Esophagus (tissue), 2 donors: ENCODE measurements at regions not wholly inside any gene's neighbourhood (a gene's known extent, or its start where the extent isn't known, plus 50 kb on each side); places are given as distances from the start of the nearest gene placed in this dataset.

Experiments used
- H3K27ac ChIP-seq, 2 donors: one replicate each; pipeline ENCODE4 v1.5.1; 2013; ENCODE audit warnings: low read depth in 2 of 2, mild to moderate bottlenecking in 2 of 2, inconsistent platforms in 1 of 2, low read length in 1 of 2, moderate library complexity in 1 of 2
- H3K27me3 ChIP-seq, 2 donors: one replicate each; pipeline ENCODE4 v1.6.1; 2013; ENCODE audit warnings: low read length in 2 of 2, control low read depth in 1 of 2, mild to moderate bottlenecking in 1 of 2; ENCODE audit not compliant: insufficient read depth in 2 of 2, control insufficient read depth in 1 of 2
- H3K36me3 ChIP-seq, 2 donors: one replicate each; pipeline ENCODE4 v1.6.1; 2013; ENCODE audit warnings: low read length in 1 of 2; ENCODE audit not compliant: control insufficient read depth in 2 of 2, insufficient read depth in 2 of 2
- H3K4me1 ChIP-seq, 2 donors: one replicate each; pipeline ENCODE4 v1.6.1; 2013; ENCODE audit warnings: low read length in 1 of 2; ENCODE audit not compliant: control insufficient read depth in 2 of 2, insufficient read depth in 2 of 2
- H3K4me3 ChIP-seq, 2 donors: one replicate each; pipeline ENCODE4 v1.5.1; 2013; ENCODE audit warnings: low read length in 2 of 2, mild to moderate bottlenecking in 2 of 2, low read depth in 1 of 2, moderate library complexity in 1 of 2
- H3K9me3 ChIP-seq, 2 donors: one replicate each; pipeline ENCODE4 v1.6.1; 2013; ENCODE audit warnings: mild to moderate bottlenecking in 2 of 2, low read depth in 1 of 2, low read length in 1 of 2, moderate library complexity in 1 of 2; ENCODE audit not compliant: control insufficient read depth in 2 of 2, insufficient read depth in 1 of 2
- WGBS, 2 donors: extraction: QIAGEN DNeasy Blood & Tissue Kit; methylation state at CpG; one replicate each; pipeline ENCODE4 v1.1.7; 2013; 5-methylcytosine and 5-hydroxymethylcytosine counted together
- donor health status: healthy with polysubstance abuse.
- donor health status: Bipolar disorder and iron deficiency.

GRCh38 chr17:15029469-15029868 lies 235.7 kb downstream of the PMP22 start:
- H3K36me3 ChIP-seq, result no peaks in the 10 kb centered on the region
- H3K4me1 ChIP-seq, result no peaks in the 10 kb centered on the region
- no peak overlapping the region for H3K27ac ChIP-seq
- H3K27me3 ChIP-seq, result no peaks in the 10 kb centered on the region
- H3K9me3 ChIP-seq, result no peaks in the 10 kb centered on the region
- 64 to 76% methylated on average over 1 of the region's 1 CpG for WGBS, 2 donors
- no peak overlapping the region for H3K4me3 ChIP-seq

- no peaks in the 10 kb centered on the region for H3K36me3 ChIP-seq
- no peaks in the 10 kb centered on the region for H3K4me1 ChIP-seq
- 92 to 94% methylated on average over 1 of the region's 1 CpG for WGBS, 2 donors
- no peaks in the 10 kb centered on the region for H3K9me3 ChIP-seq
- H3K27me3 ChIP-seq, result no peaks in the 10 kb centered on the region
- no peak overlapping the region for H3K27ac ChIP-seq
- H3K4me3 ChIP-seq, result no peak overlapping the region
Measured at GRCh38 chr17:15027853-15028252, 237.3 kb downstream of the PMP22 start.

- 76 to 78% methylated on average over 2 of the region's 2 CpGs for WGBS, 2 donors
- no peaks in the 10 kb centered on the region for H3K36me3 ChIP-seq
- no peaks in the 10 kb centered on the region for H3K9me3 ChIP-seq
- no peaks in the 10 kb centered on the region for H3K4me1 ChIP-seq
- H3K27me3 ChIP-seq, result no peaks in the 10 kb centered on the region
- no peak overlapping the region for H3K27ac ChIP-seq
- H3K4me3 ChIP-seq, result no peak overlapping the region
Measured at GRCh38 chr17:15026088-15026487, 239.0 kb downstream of the PMP22 start.

GRCh38 chr17:15023589-15024336 lies 241.4 kb downstream of the PMP22 start:
- Histone ChIP-seq H3K4me3 (no peak overlapping the region), H3K27ac (no peak overlapping the region), H3K9me3 (no peaks in the 10 kb centered on the region), H3K36me3 (no peaks in the 10 kb centered on the region), H3K27me3 (no peaks in the 10 kb centered on the region), H3K4me1 (no peaks in the 10 kb centered on the region)
- 88 to 90% methylated on average over 10 of the region's 10 CpGs for WGBS, 2 donors

- 86 to 88% methylated on average over 3 of the region's 3 CpGs for WGBS, 2 donors
- Histone ChIP-seq H3K9me3 (no peaks in the 10 kb centered on the region), H3K27me3 (no peaks in the 10 kb centered on the region), H3K4me3 (no peak overlapping the region), H3K36me3 (no peaks in the 10 kb centered on the region), H3K27ac (no peak overlapping the region), H3K4me1 (no peaks in the 10 kb centered on the region)
Measured at GRCh38 chr17:15019158-15019557, 246.0 kb downstream of the PMP22 start.

- Histone ChIP-seq H3K4me3 (no peak overlapping the region), H3K4me1 (no peaks in the 10 kb centered on the region), H3K9me3 (no peaks in the 10 kb centered on the region), H3K27me3 (no peaks in the 10 kb centered on the region), H3K27ac (no peak overlapping the region), H3K36me3 (no peaks in the 10 kb centered on the region)
- 23 to 29% methylated on average over 6 of the region's 6 CpGs for WGBS, 2 donors
Measured at GRCh38 chr17:15012351-15012980, 252.7 kb downstream of the PMP22 start.

- 68 to 70% methylated on average over 6 of the region's 6 CpGs for WGBS, 2 donors
- peaks cover 0 to 3% of the 10 kb centered on the region in 2 donors for H3K36me3 ChIP-seq
Measured at GRCh38 chr17:15009087-15009486, 256.0 kb downstream of the PMP22 start.

GRCh38 chr17:15007147-15007553 lies 258.0 kb downstream of the PMP22 start:
- H3K9me3 ChIP-seq, result no peaks in the 10 kb centered on the region
- 63 to 68% methylated on average over 7 of the region's 7 CpGs for WGBS, 2 donors
- no peak overlapping the region for H3K4me3 ChIP-seq
- H3K27ac ChIP-seq, result no peak overlapping the region
- no peaks in the 10 kb centered on the region for H3K4me1 ChIP-seq
- peaks cover 0 to 3% of the 10 kb centered on the region in 2 donors for H3K36me3 ChIP-seq
- no peaks in the 10 kb centered on the region for H3K27me3 ChIP-seq

More at GRCh38 chr17:15009087-15009486, 256.0 kb downstream of the PMP22 start:
- Histone ChIP-seq H3K27me3 (no peaks in the 10 kb centered on the region), H3K27ac (no peak overlapping the region), H3K4me3 (no peak overlapping the region), H3K9me3 (no peaks in the 10 kb centered on the region), H3K4me1 (no peaks in the 10 kb centered on the region)

- WGBS, 2 donors, result 63 to 71% methylated on average over 11 of the region's 11 CpGs
- Histone ChIP-seq H3K27ac (no peak overlapping the region), H3K9me3 (no peaks in the 10 kb centered on the region), H3K4me1 (no peaks in the 10 kb centered on the region), H3K27me3 (no peaks in the 10 kb centered on the region), H3K36me3 (peaks cover 0 to 3% of the 10 kb centered on the region in 2 donors), H3K4me3 (no peak overlapping the region)
Measured at GRCh38 chr17:15006421-15007128, 258.6 kb downstream of the PMP22 start.
